ENCODE measurements at regions not wholly inside any gene's neighbourhood (a gene's known extent, or its start where the extent isn't known, plus 50 kb on each side); places are given as distances from the start of the nearest gene placed in this dataset.

- TF ChIP-seq CTCF (IDR thresholded peaks at IDR 0.05; ENCODE audit: low read depth, low read length, missing input control): no peak
- no peak for TF ChIP-seq EGR1 (IDR thresholded peaks at IDR 0.05; ENCODE audit: low read depth in 2 of 2)
- TF ChIP-seq TAF1 (conservative IDR thresholded peaks at IDR 0.05): no peak
- no peak for TF ChIP-seq MAX (IDR thresholded peaks at IDR 0.05)
- TF ChIP-seq ZBTB33 (IDR thresholded peaks at IDR 0.05): no peak
- TF ChIP-seq GABPA (IDR thresholded peaks at IDR 0.05 in 1 of 2, conservative IDR thresholded peaks at IDR 0.05 in 1 of 2): no peak
- TF ChIP-seq SP1 (IDR thresholded peaks at IDR 0.05): no peak
- no peak for TF ChIP-seq REST (IDR thresholded peaks at IDR 0.05)
- no peak for TF ChIP-seq HNF4A (conservative IDR thresholded peaks at IDR 0.05)
- TF ChIP-seq FOXA1 (IDR thresholded peaks at IDR 0.05): no peak
- no peak for TF ChIP-seq ATF3 (IDR thresholded peaks at IDR 0.05)
- no peak for TF ChIP-seq YY1 (IDR thresholded peaks at IDR 0.05)
- TF ChIP-seq JUND (IDR thresholded peaks at IDR 0.05): no peak
Measured at GRCh38 chr6:91786474-91787184, 1199.8 kb upstream of the MAP3K7 start.

All from liver (tissue), 3 donors.